SK-N-SH (cell line): ENCODE measurements at regions not wholly inside any gene's neighbourhood (a gene's known extent, or its start where the extent isn't known, plus 50 kb on each side); places are given as distances from the start of the nearest gene placed in this dataset.

ENCODE experiments used
- CTCF ChIA-PET: fragments of 300-600, 350-600 bp; formaldehyde crosslinking; extraction: SDS; loops from one replicate; lab custom pipeline; 2021; lab: Yijun Ruan, JAX
- POLR2A ChIA-PET: fragments of 350-600 bp; sonication (Branson Sonifier 250); formaldehyde crosslinking; extraction: SDS; loops from one replicate; lab custom pipeline; 2020; ENCODE audit warnings: antibody characterized with exemption, inconsistent platforms; lab: Yijun Ruan, JAX
- DNase-seq: peaks from one replicate; pipeline ENCODE4 v3.0.0; 2012
- H2AFZ ChIP-seq: fragments of 200-600 bp; sonication (generic); 2 replicates; pipeline ENCODE4 v1.8.1; 2016; ENCODE audit warnings: antibody characterized with exemption, mild to moderate bottlenecking, low read depth
- H3F3A ChIP-seq: fragments of 200-600 bp; sonication (generic); replicated peaks from 2 replicates; pipeline ENCODE3; 2016; ENCODE audit warnings: antibody characterized with exemption, mild to moderate bottlenecking; ENCODE audit not compliant: insufficient read depth
- H3K27ac ChIP-seq, 2 experiments: fragments of 200-500 bp in 1 of 2; fragments of 200-600 bp in 1 of 2; sonication (Bioruptor generic) in 1 of 2; sonication (generic), shearing (Covaris generic) in 1 of 2; 2 replicates each; pipeline versions ENCODE4 v1.5.1 to v1.6.1; 2014 to 2016; ENCODE audit warnings: low read depth in 2 of 2, inconsistent platforms in 1 of 2, low read length in 1 of 2, mild to moderate bottlenecking in 1 of 2, mixed read lengths in 1 of 2
- H3K27me3 ChIP-seq: fragments of 200-600 bp; sonication (generic), shearing (Covaris generic); 2 replicates; pipeline ENCODE4 v1.6.1; 2016; ENCODE audit warnings: mixed run types; ENCODE audit not compliant: insufficient read depth
- H3K36me3 ChIP-seq, 2 experiments: fragments of 200-500 bp in 1 of 2; fragments of 200-600 bp in 1 of 2; sonication (Bioruptor generic) in 1 of 2; sonication (generic) in 1 of 2; replicated peaks in 1 of 2; 2 replicates each; pipeline versions ENCODE3 to v1.5.1; 2014 to 2016; ENCODE audit warnings: low read length in 1 of 2, mild to moderate bottlenecking in 1 of 2; ENCODE audit not compliant: insufficient read depth in 2 of 2, control insufficient read depth in 1 of 2
- H3K4me1 ChIP-seq, 2 experiments: fragments of 200-500 bp in 1 of 2; fragments of 200-600 bp in 1 of 2; sonication (Bioruptor generic) in 1 of 2; sonication (generic), shearing (Covaris generic) in 1 of 2; 2 replicates each; pipeline versions ENCODE4 v1.5.1 to v1.6.1; 2014 to 2016; ENCODE audit warnings: low read depth in 1 of 2, low read length in 1 of 2, mixed run types in 1 of 2; ENCODE audit not compliant: insufficient read depth in 2 of 2, control insufficient read depth in 1 of 2
- H3K4me2 ChIP-seq: fragments of 200-600 bp; sonication (generic), shearing (Covaris generic); 2 replicates; pipeline ENCODE4 v1.6.1; 2017; ENCODE audit warnings: mixed run types
- H3K4me3 ChIP-seq, 2 experiments: fragments of 200-500 bp in 1 of 2; fragments of 200-600 bp in 1 of 2; sonication (Bioruptor generic) in 1 of 2; sonication (generic), shearing (Covaris generic) in 1 of 2; 2 replicates each; pipeline versions ENCODE4 v1.5.1 to v1.8.1; 2014 to 2016; ENCODE audit warnings: low read depth in 2 of 2, inconsistent platforms in 1 of 2, low read length in 1 of 2, mild to moderate bottlenecking in 1 of 2, mixed read lengths in 1 of 2, moderate library complexity in 1 of 2
- H3K79me2 ChIP-seq: fragments of 200-600 bp; sonication (generic); 2 replicates; pipeline ENCODE4 v1.8.1; 2017; ENCODE audit warnings: mild to moderate bottlenecking; ENCODE audit not compliant: insufficient read depth
- H3K9ac ChIP-seq: fragments of 200-600 bp; sonication (generic); 2 replicates; pipeline ENCODE4 v1.6.1; 2017; ENCODE audit warnings: mixed run types
- H3K9me2 ChIP-seq: fragments of 200-600 bp; sonication (generic); 2 replicates; pipeline ENCODE4 v1.6.1; 2017; ENCODE audit warnings: mixed run types
- H3K9me3 ChIP-seq: fragments of 200-600 bp; sonication (generic); 2 replicates; pipeline ENCODE4 v1.6.1; 2017; ENCODE audit warnings: mixed run types, mild to moderate bottlenecking, moderate library complexity
- H4K20me1 ChIP-seq: fragments of 200-600 bp; sonication (generic); 2 replicates; pipeline ENCODE4 v1.6.1; 2017; ENCODE audit warnings: mild to moderate bottlenecking, mixed run types; ENCODE audit not compliant: insufficient read depth
- CTCF ChIP-seq: fragments of 200-600 bp; sonication (generic); IDR thresholded peaks from 2 replicates; pipeline ENCODE4 v1.6.1; 2017; ENCODE audit warnings: antibody characterized with exemption, mild to moderate bottlenecking, moderate library complexity
- EP300 ChIP-seq, 2 experiments: IDR thresholded peaks; 2 replicates each; pipeline versions ENCODE4 v1.4.0 to v1.6.1; 2012; ENCODE audit warnings: borderline replicate concordance in 1 of 2, low read depth in 1 of 2, low read length in 1 of 2
- MXI1 ChIP-seq: IDR thresholded peaks from 2 replicates; pipeline ENCODE4 v1.6.1; 2012; ENCODE audit warnings: mild to moderate bottlenecking, low read depth, low read length, improper control_type of control experiment
- RAD21 ChIP-seq: IDR thresholded peaks from 2 replicates; pipeline ENCODE4 v1.6.1; 2012; ENCODE audit warnings: mild to moderate bottlenecking, low read length
- SIN3A ChIP-seq: IDR thresholded peaks from 2 replicates; pipeline ENCODE4 v1.6.1; 2012; ENCODE audit warnings: low read depth, mild to moderate bottlenecking, low read length, moderate library complexity, borderline replicate concordance
- SMC3 ChIP-seq: IDR thresholded peaks from 2 replicates; pipeline ENCODE4 v1.6.1; 2012; ENCODE audit warnings: low read depth, low read length, improper control_type of control experiment
- ZBTB33 ChIP-seq: IDR thresholded peaks from 2 replicates; pipeline ENCODE4 v1.4.0; 2012; ENCODE audit warnings: low read depth, borderline replicate concordance
- WGBS: methylation state at CpG from one replicate; pipeline ENCODE4 v1.1.6; 2017; ENCODE audit warnings: low lambda C conversion rate; 5-methylcytosine and 5-hydroxymethylcytosine counted together

GRCh38 chr7:110003827-110004226 is 1087.1 kb upstream of the LRRN3 start:
- H3K4me3 ChIP-seq, result no peak overlapping the region
- no peak overlapping the region for H3K9ac ChIP-seq
- no peaks in the 10 kb centered on the region for H3K36me3 ChIP-seq
- no peaks in the 10 kb centered on the region for H3F3A ChIP-seq
- H3K9me2 ChIP-seq, result no peaks in the 10 kb centered on the region
- peaks cover 0 to 11% of the 10 kb centered on the region in 2 experiments; a peak in 2 of 4 replicates for H3K4me1 ChIP-seq
- TF ChIP-seq EP300 (IDR thresholded peaks at IDR 0.05; ENCODE audit: borderline replicate concordance in 1 of 2, low read depth in 1 of 2, low read length in 1 of 2) (peak in 1 of 2 experiments; percentile 32; a peak in 1 of 4 replicates), ZBTB33 (no peak), RAD21 (peak; percentile 44), CTCF (no peak)
- TF ChIP-seq, all 33 proteins: peak for 2
- H4K20me1 ChIP-seq, result no peaks in the 10 kb centered on the region
- no peak overlapping the region for H3K4me2 ChIP-seq
- CTCF ChIA-PET, result no interaction called here
- WGBS, result 55% methylated on average over 1 of the region's 1 CpG
- DNase-seq, result no peak
- POLR2A ChIA-PET, result no interaction called here
- H3K79me2 ChIP-seq, result no peaks in the 10 kb centered on the region
- no peak overlapping the region for H2AFZ ChIP-seq
- H3K27ac ChIP-seq, result no peak overlapping the region
- no peaks in the 10 kb centered on the region for H3K9me3 ChIP-seq
- no peaks in the 10 kb centered on the region for H3K27me3 ChIP-seq

GRCh38 chr7:110007320-110008063 is 1083.4 kb upstream of the LRRN3 start:
- peaks cover 0 to 2% of the 10 kb centered on the region in 2 experiments; a peak in 1 of 4 replicates for H3K4me1 ChIP-seq
- H3K4me3 ChIP-seq, result no peak overlapping the region
- no peak for DNase-seq
- no peak overlapping the region for H2AFZ ChIP-seq
- ChIA-PET CTCF (no interaction called here), POLR2A (no interaction called here)
- H3K79me2 ChIP-seq, result no peaks in the 10 kb centered on the region
- no peaks in the 10 kb centered on the region for H3K9me3 ChIP-seq
- 0 out of 4 replicates have a peak overlapping the region, but pooled peaks of 1 of the 2 experiments have one; percentile 23 for H3K27ac ChIP-seq
- H3K9me2 ChIP-seq, result no peaks in the 10 kb centered on the region
- 44% methylated on average over 4 of the region's 4 CpGs for WGBS
- H4K20me1 ChIP-seq, result no peaks in the 10 kb centered on the region
- H3K4me2 ChIP-seq, result no peak overlapping the region
- H3K36me3 ChIP-seq, result no peaks in the 10 kb centered on the region
- H3K27me3 ChIP-seq, result no peaks in the 10 kb centered on the region
- no peak for TF ChIP-seq MXI1
- TF ChIP-seq SMC3, result no peak
- no peak for TF ChIP-seq SIN3A
- no peak overlapping the region for H3K9ac ChIP-seq
- H3F3A ChIP-seq, result no peaks in the 10 kb centered on the region
